ENCODE measurements at regions not wholly inside any gene's neighbourhood (a gene's known extent, or its start where the extent isn't known, plus 50 kb on each side); places are given as distances from the start of the nearest gene placed in this dataset.

- 28 to 59% (median 30%) methylated on average over 1 of the region's 1 CpG for WGBS, 3 donors
- DNase-seq: no peak
- Histone ChIP-seq H3K27ac (no peak overlapping the region), H3K27me3 (no peaks in the 10 kb centered on the region), H3K9me3 (no peaks in the 10 kb centered on the region), H3K4me1 (ENCODE audit: insufficient read depth) (no peaks in the 10 kb centered on the region), H3K4me3 (no peak overlapping the region), H3K36me3 (no peaks in the 10 kb centered on the region)
- TF ChIP-seq POLR2A (IDR thresholded peaks at IDR 0.05) (no peak), EP300 (IDR thresholded peaks at IDR 0.05) (no peak)
- TF ChIP-seq, protein P1, sequence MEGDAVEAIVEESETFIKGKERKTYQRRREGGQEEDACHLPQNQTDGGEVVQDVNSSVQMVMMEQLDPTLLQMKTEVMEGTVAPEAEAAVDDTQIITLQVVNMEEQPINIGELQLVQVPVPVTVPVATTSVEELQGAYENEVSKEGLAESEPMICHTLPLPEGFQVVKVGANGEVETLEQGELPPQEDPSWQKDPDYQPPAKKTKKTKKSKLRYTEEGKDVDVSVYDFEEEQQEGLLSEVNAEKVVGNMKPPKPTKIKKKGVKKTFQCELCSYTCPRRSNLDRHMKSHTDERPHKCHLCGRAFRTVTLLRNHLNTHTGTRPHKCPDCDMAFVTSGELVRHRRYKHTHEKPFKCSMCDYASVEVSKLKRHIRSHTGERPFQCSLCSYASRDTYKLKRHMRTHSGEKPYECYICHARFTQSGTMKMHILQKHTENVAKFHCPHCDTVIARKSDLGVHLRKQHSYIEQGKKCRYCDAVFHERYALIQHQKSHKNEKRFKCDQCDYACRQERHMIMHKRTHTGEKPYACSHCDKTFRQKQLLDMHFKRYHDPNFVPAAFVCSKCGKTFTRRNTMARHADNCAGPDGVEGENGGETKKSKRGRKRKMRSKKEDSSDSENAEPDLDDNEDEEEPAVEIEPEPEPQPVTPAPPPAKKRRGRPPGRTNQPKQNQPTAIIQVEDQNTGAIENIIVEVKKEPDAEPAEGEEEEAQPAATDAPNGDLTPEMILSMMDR (IDR thresholded peaks at IDR 0.05): no peak
- intact Hi-C loops (cut with DNase I): no loop called here
These were observed 199.7 kb upstream of the STARD13 start for GRCh38 chr13:33485247-33485646.

- TF ChIP-seq EP300 (IDR thresholded peaks at IDR 0.05) (no peak), POLR2A (IDR thresholded peaks at IDR 0.05) (no peak)
- TF ChIP-seq, protein P1 (IDR thresholded peaks at IDR 0.05): no peak
- intact Hi-C loops (cut with DNase I): no loop called here
- no peak overlapping the region for H3K4me3 ChIP-seq
These were observed 202.2 kb upstream of the STARD13 start for GRCh38 chr13:33487575-33488243.

DNA sequence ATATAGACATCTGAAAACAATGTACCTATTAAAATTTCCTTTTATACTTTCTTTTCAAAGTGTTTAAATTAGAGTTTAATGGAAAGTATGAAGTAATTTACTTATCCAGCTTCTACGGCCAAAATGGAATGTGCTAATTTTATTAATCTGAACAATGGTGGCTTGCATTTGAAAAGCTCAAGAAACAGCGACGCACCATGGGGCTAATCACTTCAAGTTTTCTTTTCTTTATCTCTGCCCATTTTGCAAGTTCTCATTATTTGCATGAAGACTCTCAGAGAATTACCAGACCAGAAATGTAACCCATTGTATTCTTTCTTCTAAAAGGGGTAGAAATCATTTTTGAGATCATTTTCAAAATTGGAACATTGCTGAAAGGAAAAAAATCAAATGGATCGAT, 204.0 kb upstream of the STARD13 start:
- Histone ChIP-seq H3K27ac (no peak overlapping the region), H3K9me3 (no peaks in the 10 kb centered on the region), H3K36me3 (no peaks in the 10 kb centered on the region), H3K4me3 (no peak overlapping the region), H3K27me3 (no peaks in the 10 kb centered on the region), H3K4me1 (ENCODE audit: insufficient read depth) (no peaks in the 10 kb centered on the region)
- intact Hi-C loops (cut with DNase I): no loop called here
- WGBS, 3 donors: 89 to 93% (median 93%) methylated on average over 4 of the region's 4 CpGs
- TF ChIP-seq, protein P1 (IDR thresholded peaks at IDR 0.05): no peak
- no peak for DNase-seq

More at GRCh38 chr13:33487575-33488243, 202.2 kb upstream of the STARD13 start:
- H3K36me3 ChIP-seq: no peaks in the 10 kb centered on the region
- H3K4me1 ChIP-seq (ENCODE audit: insufficient read depth): no peaks in the 10 kb centered on the region
- DNase-seq: no peak
- H3K27ac ChIP-seq: no peak overlapping the region
- no peaks in the 10 kb centered on the region for H3K9me3 ChIP-seq
- H3K27me3 ChIP-seq: no peaks in the 10 kb centered on the region
- WGBS, 3 donors: 65 to 72% (median 71%) methylated on average over 5 of the region's 5 CpGs

GRCh38 chr13:33490461-33491327, 205.1 kb upstream of the STARD13 start:
- Histone ChIP-seq H3K27ac (no peak overlapping the region), H3K36me3 (no peaks in the 10 kb centered on the region), H3K27me3 (no peaks in the 10 kb centered on the region), H3K9me3 (no peaks in the 10 kb centered on the region), H3K4me3 (no peak overlapping the region), H3K4me1 (ENCODE audit: insufficient read depth) (peaks cover 2% of the 10 kb centered on the region)
- TF ChIP-seq POLR2A (IDR thresholded peaks at IDR 0.05) (no peak), EP300 (IDR thresholded peaks at IDR 0.05) (no peak)
- TF ChIP-seq, protein P1 (IDR thresholded peaks at IDR 0.05): no peak
- DNase-seq: peak in 2 of 5 donors; percentile 17 to 27
- 85 to 87% (median 86%) methylated on average over 17 of the region's 17 CpGs for WGBS, 3 donors
- intact Hi-C loops (cut with DNase I): no loop called here

All from ovary (tissue), 7 donors.